Activated CD4-positive, alpha-beta T cell treated with anti-CD3 and anti-CD28 coated beads, Interleukin-2, amount 50 U/mL, for 24 hours (primary cell): ENCODE measurements at regions not wholly inside any gene's neighbourhood (a gene's known extent, or its start where the extent isn't known, plus 50 kb on each side); places are given as distances from the start of the nearest gene placed in this dataset.

ENCODE experiments used
- DNase-seq, 2 donors: peaks; one replicate each; pipeline ENCODE4 v3.0.0-alpha.2; 2020; ENCODE audit warnings: low read depth in 1 of 2, low spot score in 1 of 2

GRCh38 chr1:218809625-218810024 is 364.1 kb upstream of the LYPLAL1 start:
- no peak for DNase-seq

GRCh38 chr1:218810306-218810705 is 363.4 kb upstream of the LYPLAL1 start:
- no peak for DNase-seq

- DNase-seq: no peak
Measured at GRCh38 chr1:218811497-218811896, 362.2 kb upstream of the LYPLAL1 start.

GRCh38 chr1:218812360-218812759 is 361.3 kb upstream of the LYPLAL1 start:
- DNase-seq: no peak

GRCh38 chr1:218813237-218813636 is 360.4 kb upstream of the LYPLAL1 start:
- no peak for DNase-seq

- DNase-seq: no peak
Measured at GRCh38 chr1:218815076-218815475, 358.6 kb upstream of the LYPLAL1 start.

- no peak for DNase-seq
Measured at GRCh38 chr1:218817071-218817470, 356.6 kb upstream of the LYPLAL1 start.

- DNase-seq: no peak
Measured at GRCh38 chr1:218817691-218818465, 355.8 kb upstream of the LYPLAL1 start.

GRCh38 chr1:218823291-218823900 is 350.3 kb upstream of the LYPLAL1 start:
- DNase-seq: no peak

GRCh38 chr1:218827486-218827885 is 346.2 kb upstream of the LYPLAL1 start:
- DNase-seq: no peak

- DNase-seq: no peak
Measured at GRCh38 chr1:218828125-218828650, 345.5 kb upstream of the LYPLAL1 start.

- DNase-seq: no peak
Measured at GRCh38 chr1:218829097-218829496, 344.6 kb upstream of the LYPLAL1 start.

- DNase-seq: no peak
Measured at GRCh38 chr1:218835609-218836008, 338.1 kb upstream of the LYPLAL1 start.

- no peak for DNase-seq
Measured at GRCh38 chr1:218836264-218836663, 337.4 kb upstream of the LYPLAL1 start.

GRCh38 chr1:218837051-218837450 is 336.6 kb upstream of the LYPLAL1 start:
- no peak for DNase-seq

GRCh38 chr1:218845589-218845988 is 328.1 kb upstream of the LYPLAL1 start:
- no peak for DNase-seq

- DNase-seq: no peak
Measured at GRCh38 chr1:218846181-218846580, 327.5 kb upstream of the LYPLAL1 start.

GRCh38 chr1:218847089-218847768 is 326.4 kb upstream of the LYPLAL1 start:
- no peak for DNase-seq

- no peak for DNase-seq
Measured at GRCh38 chr1:218848009-218848408, 325.7 kb upstream of the LYPLAL1 start.

GRCh38 chr1:218850367-218850766 is 323.3 kb upstream of the LYPLAL1 start:
- DNase-seq: no peak

GRCh38 chr1:218851586-218851985 is 322.1 kb upstream of the LYPLAL1 start:
- no peak for DNase-seq

- no peak for DNase-seq
Measured at GRCh38 chr1:218852527-218852926, 321.2 kb upstream of the LYPLAL1 start.
